Fibroblast of mammary gland (primary cell): ENCODE measurements at regions not wholly inside any gene's neighbourhood (a gene's known extent, or its start where the extent isn't known, plus 50 kb on each side); places are given as distances from the start of the nearest gene placed in this dataset.

ENCODE experiments used
- DNase-seq: peaks from one replicate; pipeline ENCODE4 v3.0.0-alpha.2; 2010; ENCODE audit warnings: low read depth
- H3K4me3 ChIP-seq: 2 replicates; pipeline ENCODE4 v1.5.1; 2011; ENCODE audit warnings: low read depth, mild to moderate bottlenecking, low read length, moderate library complexity; ENCODE audit not compliant: control insufficient read depth
- CTCF ChIP-seq: conservative IDR thresholded peaks from 2 replicates; pipeline ENCODE4 v1.5.1; 2011; ENCODE audit warnings: low read depth, low read length, inconsistent platforms; ENCODE audit not compliant: control insufficient read depth, insufficient read depth

DNA sequence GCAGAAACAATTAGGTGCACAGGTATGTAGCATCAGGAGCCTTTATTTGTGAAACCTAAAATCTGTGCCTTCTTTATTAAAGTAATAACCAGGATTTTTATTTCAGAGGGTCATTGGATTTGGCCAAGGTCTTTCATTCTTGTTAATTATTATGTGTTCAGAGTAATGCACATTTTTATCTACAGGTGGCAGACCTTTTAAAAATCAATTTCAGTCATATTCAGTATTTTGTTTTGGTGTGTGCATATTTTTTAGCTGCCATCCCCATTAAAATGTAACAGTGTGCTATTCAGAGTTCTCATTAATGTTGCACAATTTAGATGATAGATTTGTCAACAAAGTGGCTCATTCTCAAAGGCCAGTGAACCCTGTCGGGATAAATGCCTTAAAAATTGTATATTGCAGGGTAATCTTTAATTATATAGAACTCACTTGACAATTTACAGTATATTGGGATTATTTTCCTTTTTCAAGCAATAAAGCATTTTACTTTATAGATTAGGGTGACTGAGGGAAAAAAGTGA, 319.3 kb upstream of the SOX5 start:
- DNase-seq, result no peak
- no peak for TF ChIP-seq CTCF
- H3K4me3 ChIP-seq, result no peak overlapping the region

GRCh38 chr12:24266982-24267381, 317.5 kb upstream of the SOX5 start:
- DNase-seq, result no peak
- H3K4me3 ChIP-seq, result no peak overlapping the region
- TF ChIP-seq CTCF, result no peak

DNA sequence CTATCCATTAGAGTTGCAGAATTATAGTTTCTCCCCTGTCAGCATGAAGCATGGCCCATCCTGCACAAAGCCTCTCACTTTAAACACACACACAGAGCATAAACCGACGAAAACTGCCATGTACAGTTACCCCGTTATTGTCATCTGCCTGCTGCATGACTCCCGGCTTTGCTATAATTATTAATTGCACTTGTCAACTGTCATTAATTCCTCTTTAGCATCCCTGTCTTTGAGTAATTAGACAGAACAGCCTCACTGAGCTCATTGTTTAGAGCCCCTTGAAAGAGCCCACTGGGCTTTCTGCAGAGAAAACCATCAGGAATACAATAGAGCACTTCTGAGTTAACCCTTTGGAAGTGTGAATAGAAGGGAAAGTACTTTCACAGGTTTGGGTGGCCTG, 307.2 kb upstream of the SOX5 start:
- no peak for DNase-seq
- H3K4me3 ChIP-seq, result no peak overlapping the region
- TF ChIP-seq CTCF, result no peak

DNA sequence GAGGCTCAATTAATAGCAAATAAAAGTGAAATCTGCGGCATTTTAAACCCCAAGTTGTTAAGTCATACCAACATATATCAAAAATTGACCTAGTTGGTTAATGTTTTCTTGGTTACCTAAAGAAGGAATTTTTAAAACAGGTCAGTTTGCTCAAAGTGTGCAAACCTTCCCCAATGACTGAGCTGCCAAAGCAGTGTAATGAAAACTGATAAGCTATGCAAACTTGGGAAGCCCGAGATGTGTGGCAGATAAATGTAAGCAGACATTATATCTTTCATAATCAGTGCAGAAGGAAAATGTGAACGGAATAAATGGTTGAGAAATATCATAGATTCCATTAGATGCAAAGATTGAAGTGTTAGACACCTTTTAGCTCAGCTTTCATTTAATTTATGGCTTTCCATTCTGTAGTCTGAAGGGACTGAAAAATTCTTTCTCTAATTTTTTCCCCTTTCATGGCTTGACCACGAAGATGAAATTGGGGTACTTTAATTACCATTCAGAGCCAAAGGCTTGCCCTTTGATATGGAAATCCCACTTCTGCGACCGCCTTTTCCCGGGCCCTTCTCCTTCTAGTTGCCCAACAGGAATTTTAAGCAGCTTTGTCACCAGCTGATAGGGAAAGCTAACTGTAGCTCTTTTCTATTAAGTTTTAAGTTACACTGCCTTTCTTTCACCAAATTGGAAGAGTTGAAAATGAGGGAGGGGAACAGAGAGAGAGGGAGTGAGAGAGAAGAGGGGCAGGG, 306.6 kb upstream of the SOX5 start:
- no peak for TF ChIP-seq CTCF
- no peak overlapping the region for H3K4me3 ChIP-seq
- DNase-seq, result no peak

DNA sequence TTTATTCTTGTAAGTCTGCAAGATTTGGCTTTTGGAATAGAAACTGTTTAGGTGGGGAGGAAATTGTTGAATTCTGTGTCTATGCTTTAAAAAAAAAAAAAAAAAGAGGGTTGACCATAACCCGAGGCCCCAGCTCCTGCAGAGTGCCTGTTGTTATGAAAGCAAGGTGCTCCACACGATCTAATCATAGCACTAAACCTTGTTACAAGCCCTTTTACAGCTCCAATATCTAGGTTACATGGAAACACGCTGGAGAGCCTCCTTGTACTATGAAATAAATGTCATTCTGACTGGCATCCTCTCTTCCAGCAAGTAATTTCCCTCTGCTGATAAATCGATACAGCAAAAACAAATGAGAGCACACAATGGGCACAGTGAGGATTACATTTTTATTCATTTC, 303.1 kb upstream of the SOX5 start:
- no peak overlapping the region for H3K4me3 ChIP-seq
- no peak for TF ChIP-seq CTCF
- DNase-seq, result no peak

- DNase-seq, result no peak
- no peak for TF ChIP-seq CTCF
- H3K4me3 ChIP-seq, result no peak overlapping the region
These were observed 297.5 kb upstream of the SOX5 start for GRCh38 chr12:24246934-24247333.
